CD4-positive, alpha-beta T cell treated with Interleukin-4 for 1 hour (primary cell): ENCODE measurements at regions not wholly inside any gene's neighbourhood (a gene's known extent, or its start where the extent isn't known, plus 50 kb on each side); places are given as distances from the start of the nearest gene placed in this dataset.

Experiments used
- DNase-seq, 2 donors: peaks; one replicate each; pipeline ENCODE4 v3.0.0-alpha.2; 2020 to 2022

DNA sequence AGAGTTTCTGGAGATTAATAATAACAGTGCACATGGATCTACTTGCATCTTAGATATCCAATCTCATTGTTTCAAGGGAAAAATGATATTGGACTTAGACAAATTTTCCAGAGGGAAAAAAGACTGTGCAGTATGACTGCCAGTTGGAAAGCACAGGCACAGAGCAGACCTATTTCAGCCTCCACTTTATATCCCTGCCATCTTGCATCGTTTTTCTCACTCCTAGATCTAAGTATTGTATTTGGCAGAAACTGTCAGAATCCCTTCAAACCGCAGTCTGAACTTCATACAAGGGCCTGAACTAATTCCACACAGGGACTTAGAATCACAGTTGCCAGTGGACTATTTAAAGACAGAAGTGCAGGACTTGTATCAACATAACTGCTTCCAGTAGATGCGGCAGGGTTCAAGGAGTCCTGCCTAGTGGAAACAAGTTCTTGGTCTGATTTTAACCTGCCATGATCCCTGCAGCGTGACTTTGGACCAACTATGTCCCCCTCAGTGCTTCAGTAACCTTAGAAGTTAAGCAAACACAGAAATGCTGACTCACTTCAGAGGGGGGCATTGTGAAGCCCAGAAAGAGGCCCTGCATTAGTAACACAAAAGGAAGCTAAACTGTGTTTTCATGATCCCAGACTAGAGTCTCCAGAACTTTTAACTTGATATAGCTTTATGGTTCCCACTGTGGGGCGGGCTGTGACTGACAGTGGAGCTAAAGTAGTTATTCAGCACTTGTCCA, 95.7 kb upstream of the PALS2 start:
- no peak for DNase-seq

DNA sequence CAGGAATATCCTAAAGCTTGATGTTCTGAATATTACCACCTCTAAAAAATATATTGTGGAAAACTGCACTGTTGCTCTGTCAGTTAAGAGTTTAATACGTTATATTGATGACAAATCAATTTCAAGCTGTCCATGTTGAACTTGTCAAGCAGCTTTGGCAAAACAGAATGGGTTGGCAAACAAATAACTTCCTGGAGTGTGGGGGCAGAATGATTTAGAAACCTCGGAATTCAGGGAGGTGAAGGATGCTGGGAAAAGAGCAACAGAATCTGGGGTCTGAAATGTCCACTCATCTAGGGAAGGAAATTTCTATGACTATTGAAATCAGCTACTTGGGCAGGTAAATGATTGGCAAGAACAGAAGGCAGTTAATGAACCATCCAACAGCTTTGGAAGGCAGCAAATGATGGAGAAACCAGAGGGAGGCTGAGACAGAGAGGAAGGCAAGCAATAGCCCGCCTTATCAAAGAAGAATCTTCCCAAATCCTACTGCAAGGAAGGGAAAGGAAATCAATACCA, 95.1 kb upstream of the PALS2 start:
- no peak for DNase-seq

DNA sequence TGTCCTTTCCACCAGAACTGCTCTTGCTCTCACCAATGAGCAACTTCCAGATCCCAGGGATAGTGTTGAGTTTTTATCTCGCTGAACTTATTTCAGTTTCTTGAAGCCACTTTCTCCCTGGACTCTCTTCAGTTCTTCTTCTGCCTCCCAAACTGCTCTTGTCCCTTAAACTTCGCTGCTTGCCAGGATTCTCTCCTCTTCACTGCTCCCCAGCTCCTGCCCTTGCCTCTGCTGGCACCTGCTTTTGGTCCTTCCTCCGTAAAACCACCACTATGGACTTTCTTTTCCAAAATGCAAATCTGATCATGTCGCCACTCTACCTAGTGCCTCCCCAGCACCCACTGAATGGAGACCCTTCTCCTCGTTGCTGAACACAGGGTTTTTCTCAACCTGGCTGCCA, 92.8 kb upstream of the PALS2 start:
- no peak for DNase-seq

DNA sequence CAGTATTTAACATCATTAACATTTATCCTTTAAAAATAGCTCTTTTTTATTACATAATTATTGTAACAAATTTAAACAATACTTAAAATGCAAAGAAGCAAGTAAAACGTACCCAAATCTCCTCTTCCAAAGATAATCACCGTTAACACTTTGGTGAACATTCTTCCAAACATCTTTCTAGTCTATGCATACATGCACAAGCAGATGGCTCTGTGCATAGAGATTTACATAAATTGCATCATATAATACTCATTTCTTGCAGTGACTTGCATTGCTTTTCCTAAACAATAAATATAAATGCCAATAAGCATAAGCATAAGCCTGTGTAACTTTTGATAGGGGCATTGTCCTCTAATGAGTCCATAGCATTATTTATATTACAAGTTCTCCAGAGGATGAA, 89.4 kb upstream of the PALS2 start:
- no peak for DNase-seq

DNA sequence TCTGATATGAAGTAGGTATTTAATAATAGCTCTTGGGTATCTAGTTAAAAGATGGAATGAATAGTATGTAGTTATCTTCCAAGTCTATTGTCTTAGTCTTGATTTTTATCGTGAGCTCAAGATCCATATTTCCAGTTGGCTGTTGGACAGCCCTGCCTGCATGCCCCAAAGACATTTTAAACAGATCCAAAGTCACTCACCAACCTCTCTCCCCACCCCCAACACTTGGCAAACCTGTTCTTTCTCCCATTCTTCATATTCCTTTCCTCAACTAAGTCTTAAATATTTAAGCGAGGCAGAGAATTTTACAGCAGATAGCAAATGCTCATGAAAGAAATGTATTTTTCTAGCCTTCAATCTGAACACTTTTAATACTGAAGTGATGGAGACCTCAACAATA, 80.7 kb upstream of the PALS2 start:
- DNase-seq = no peak

DNA sequence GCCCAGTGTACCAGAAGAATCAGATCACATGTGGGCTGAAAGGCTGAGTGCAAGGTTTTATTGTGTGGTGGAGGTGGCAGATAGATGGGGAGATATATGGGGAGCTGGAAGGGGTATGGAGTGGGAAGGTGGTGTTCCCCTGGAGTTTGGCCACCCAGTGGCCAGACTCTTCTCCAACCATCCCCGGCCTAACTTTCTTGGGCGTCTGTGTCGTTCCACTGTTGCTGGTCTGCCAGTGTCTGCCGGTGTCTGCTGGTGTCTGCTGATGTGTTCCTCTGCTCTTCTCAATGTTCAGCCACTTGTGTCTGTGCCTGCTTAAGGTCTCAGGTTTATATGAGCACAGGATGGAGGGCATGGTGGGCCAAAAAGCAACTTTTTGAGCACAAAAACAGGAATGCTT, 78.4 kb upstream of the PALS2 start:
- no peak for DNase-seq

DNA sequence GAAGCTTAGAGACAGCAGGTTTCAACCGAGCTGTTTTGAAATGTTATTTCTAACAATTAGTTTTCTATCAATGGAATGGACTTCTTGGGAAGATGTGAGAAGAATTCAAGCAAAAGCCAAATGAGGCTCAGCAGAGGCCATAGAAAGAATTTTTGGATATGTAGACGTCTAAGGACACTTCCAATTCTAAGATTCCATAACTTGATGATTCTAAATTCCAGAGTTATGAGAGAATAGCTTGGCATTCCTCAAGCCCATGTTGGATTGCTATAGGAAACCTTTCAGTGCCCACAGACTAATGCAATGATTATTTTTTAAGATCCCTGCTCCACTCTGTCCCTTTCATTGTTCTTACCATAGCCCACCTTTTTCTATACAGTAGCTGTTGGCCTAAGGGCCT, 77.2 kb upstream of the PALS2 start:
- no peak for DNase-seq

DNA sequence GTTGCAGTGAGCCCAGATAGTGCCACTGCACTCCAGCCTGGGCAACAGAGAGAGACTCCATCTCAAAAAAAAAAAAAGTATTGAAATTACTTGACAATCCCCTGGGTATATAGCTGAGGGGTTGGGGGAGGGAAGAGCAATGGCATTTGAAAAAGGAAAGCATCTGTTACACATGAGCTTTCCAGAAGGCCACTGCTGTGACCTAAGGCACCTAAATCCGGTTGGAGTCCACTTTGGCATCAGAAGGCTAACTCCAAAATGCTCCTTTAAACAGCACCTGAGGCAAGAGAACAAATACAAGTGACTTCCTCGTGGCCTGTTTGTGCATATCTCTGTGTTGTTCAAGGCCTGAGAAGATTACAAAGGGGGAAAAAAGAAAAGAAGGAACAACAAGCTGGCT, 74.8 kb upstream of the PALS2 start:
- DNase-seq = no peak

DNA sequence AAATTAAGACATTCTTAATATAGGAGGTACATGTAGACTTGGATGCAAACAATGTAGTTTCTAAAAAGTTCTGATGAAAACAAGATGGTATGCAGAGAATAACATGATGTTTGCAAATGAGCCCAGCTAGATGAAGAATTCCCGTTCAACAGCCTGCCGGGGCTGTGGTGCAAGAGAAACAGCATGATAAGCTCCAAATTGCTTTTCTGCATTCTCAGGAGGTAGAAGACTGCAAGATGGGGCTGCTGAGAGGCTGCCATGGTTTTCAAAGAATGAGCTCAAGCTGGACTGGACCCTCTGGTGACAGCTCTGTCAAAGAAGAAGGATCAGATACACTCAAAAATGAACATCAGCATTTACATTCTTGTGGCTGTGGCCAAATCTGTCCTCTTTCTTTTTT, 73.4 kb upstream of the PALS2 start:
- no peak for DNase-seq

DNA sequence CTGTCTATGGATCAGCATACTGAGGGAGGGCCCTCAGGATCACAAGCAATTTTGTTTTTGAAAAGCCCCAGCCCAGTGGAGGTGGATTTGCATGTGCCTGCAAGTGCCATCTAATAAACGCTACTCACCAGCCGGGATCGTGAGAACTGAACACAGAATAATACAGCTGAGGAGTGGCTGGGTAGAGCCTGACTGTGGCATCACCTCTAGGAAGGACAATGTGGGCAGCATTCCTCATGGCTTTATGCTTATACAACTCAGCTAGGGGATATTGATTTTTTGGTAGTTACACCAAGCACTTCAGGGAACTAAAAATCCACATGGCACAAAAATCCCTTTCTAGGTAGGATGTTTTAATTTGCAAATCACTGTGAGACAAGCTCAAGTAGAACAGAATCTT, 72.7 kb upstream of the PALS2 start:
- no peak for DNase-seq

DNA sequence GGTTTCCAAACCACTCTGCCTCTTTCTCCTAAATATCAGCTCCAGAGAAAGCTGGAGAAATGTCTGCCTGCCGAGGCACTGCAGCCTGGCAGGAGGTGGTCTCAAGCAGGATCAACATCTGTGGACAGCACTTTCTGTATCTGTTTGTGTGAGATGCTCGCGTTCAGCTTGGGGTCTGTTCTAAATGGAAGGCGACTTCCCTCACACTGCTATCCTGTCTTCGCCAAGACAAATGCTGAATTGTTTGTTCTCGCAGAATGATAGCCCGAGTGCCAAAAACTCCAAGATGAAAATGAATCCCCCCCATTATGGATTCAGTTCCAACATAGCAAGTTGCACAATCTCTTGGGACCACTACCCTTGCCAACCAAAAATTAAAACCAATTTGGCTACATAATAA, 72.2 kb upstream of the PALS2 start:
- DNase-seq = no peak

DNA sequence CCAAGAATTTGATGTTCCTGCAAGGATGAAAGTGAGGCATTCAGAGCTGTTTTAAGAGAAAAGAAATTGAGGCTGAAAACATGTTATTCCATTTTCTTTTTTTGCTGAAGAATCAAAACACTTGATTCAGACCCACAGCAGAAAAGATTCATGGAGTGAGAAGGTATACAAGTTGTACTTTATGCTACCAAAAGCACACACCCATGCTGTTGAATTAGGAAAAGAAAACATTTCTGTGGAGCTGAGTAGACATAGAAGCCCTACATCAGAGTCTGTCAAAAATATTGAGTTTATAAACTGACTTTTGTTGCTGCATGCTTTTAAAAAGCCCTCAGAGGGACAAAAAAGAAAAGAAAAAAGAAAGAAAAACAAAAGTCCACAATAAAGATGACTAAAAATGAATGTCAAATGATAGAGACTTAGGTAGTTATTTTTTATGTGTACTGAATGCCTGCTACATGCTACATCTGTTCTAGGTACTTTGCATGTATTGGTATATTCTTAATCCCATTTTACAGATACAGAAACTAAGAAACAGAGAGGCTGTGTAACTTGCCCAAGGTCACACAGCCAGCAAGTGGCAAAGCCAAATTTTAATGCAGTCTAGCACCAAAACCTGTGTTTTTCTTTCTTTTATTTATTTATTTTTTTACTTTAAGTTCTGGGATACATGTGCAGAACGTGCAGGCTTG, 71.7 kb upstream of the PALS2 start:
- no peak for DNase-seq

DNA sequence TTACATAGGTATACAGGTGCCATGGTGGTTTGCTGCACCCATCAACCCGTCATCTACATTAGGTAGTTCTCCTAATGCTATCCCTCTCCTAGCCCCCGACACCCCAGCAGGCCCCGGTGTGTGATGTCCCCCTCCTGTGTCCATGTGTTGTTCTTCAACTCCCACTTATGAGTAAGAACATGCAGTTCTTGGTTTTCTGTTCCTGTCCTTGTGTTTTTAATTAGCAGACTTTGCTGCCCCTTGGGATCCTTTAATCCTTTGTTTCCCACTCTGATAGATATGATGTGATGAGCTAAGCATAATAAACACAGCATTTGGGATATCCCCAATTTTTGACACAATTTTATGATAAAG, 71.1 kb upstream of the PALS2 start:
- no peak for DNase-seq

DNA sequence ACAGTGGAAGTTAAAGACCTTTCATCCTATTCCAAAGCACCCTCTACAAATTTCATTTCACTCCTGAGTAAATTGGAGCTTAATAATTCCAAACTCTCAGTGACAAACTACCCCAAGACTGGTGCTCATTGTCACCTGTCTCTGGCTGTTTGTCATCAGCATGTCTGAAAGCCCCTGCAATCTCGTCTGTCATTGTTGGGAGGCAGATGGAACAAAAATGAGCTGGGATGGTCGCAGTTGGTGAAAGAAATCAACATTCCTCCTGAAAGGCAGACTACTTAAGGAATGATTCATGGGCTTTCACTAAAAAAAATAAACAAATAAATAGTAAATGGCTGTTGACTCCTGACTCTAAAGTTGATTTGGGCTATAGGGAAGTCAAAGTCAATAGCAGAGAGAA, 69.7 kb upstream of the PALS2 start:
- DNase-seq = no peak

DNA sequence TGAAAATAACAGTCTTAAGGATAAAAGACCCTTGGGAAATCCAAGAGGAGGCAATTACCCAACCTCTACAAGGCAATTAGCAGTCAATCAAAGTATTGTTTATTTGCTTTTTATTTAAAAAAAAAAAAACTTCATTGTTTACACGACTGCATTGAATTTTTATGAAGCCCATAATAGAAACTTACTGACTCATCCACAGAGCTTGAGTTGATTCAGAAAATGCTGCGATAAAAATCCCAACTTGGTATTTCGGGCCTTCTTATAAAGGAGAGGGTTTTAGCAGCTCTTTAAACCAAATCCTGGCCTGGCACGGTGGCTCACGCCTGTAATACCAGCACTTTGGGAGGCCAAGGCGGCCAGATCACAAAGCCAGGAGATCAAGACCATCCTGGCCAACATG, 69.2 kb upstream of the PALS2 start:
- DNase-seq = no peak

DNA sequence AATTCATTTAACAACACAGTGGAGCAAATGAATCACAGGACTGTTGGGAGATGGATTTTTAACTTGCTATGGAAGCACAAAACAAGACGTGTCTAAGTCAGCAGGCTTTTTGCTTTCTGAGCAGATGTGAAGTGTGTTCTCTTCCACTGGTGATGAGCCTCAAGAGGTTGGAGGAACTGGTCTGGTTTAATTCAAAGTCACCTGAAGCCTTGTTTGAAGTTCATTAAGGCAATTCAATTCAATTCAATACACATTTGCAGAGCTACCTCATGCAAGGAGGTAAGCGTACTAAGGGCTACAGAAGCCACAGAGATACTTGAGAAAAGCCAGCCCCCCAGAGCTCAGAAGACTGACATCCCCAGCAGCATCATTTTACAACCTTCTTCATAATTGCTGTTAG, 68.4 kb upstream of the PALS2 start:
- DNase-seq = no peak

DNA sequence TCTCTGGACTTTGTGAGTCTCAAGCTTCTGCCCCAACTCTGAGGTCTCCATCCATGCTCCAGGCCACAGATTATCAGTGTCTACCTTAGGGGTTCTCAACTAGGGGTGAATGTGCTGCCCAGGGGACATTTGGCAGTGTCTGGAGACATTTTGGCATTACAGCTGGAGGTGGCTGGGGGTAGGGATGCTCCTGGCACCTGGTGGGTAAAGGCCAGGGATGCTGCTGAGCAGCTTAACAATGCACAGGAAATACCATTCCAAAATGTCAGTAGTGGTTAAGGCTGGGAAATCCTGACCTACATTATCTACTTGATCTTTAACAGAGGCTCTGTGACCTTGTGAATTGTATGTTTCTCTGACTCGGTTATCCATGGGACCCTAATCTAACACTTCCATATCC, 67.3 kb upstream of the PALS2 start:
- DNase-seq = no peak

DNA sequence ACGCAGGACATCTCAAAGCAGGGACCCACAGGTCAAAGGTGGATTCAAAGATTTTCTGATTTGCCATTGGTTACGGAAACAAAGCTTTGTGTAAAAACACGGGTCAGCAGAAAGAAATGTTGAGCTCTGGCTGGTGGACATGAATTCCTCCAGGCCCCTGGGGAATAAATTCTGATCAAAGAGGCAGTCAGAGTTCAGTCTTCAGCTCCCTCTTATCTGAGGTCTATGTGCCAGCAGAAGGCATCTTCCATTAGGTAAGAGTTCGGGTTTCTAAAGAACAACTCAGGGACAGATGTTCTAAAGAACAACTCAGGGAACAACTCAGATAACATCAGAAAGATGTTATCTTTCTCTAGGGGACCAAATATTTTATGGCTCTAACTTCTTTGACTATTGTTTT, 64.9 kb upstream of the PALS2 start:
- DNase-seq = no peak

DNA sequence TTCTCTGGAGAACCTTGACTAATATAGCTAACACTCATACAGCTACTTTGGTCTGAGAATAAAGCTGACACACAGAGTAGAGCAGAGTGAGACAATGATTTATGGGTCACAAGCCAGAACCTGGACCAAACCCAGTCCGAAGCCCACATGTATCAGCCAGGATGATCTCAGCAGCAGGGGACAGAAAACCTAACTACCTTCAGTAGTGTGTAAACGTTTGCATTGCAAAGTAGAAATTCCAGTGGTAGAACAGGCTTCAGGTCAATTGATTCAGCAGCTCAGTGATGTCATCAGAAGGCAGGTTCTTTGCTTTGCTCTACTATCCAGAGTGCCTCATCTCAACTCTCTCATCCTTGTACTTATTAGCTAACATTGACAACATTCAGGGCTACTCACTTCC, 62.5 kb upstream of the PALS2 start:
- DNase-seq = no peak

DNA sequence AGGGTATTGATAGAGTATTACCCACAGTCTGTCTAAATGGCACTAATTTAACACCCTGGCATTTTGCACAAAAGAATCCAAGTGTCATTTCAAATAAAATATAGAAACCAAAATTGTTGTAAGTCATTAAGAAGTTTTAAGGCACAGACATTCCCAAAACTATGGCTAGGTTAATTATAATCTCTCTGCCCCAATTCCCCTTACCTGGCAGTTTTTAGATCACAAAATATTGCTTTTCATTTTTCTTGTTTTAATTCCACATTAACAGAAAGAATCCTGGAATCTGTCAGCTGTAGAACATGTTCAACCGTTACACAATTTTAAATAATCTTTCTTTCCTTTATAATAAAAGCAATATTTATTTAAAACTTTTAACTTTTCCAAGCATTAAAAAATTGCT, 56.1 kb upstream of the PALS2 start:
- no peak for DNase-seq

DNA sequence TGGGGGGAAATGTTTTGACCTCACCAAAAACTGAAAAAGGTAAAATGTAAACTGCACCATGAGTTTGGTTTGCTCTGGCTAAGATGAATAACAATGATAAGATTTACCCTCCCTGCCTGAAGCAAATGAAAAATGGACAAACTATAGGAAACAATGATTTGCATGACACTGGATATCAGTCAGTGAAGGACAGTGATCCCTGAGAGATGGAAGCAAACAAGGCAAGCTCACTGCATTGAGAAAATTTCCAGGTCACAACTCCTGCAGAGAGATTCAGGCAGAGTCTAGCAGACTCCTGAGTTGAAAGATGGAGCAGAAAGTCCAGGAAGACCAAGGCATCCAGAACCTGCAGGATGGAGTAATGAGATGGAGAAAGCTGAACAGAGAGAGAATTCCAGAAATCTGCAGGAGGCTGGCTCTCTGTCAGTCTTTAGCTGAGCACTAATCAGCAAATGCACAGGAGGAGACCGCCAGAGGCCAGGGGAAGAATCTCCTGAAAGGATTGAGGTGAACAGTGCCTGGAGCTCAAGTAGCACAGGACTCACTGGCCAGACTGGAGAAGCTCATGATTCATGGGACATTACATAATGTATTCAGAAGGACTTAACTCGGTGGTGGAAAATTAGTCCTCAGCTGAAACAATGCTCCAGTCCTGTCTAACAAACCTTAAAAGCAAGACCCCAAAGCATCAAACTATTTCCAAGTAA, 51.2 kb upstream of the PALS2 start:
- DNase-seq = no peak
